Activated gamma-delta T cell treated with anti-CD3 and anti-CD28 coated beads, Interleukin-2, amount 50 U/mL, for 16 hours (primary cell): ENCODE measurements at regions not wholly inside any gene's neighbourhood (a gene's known extent, or its start where the extent isn't known, plus 50 kb on each side); places are given as distances from the start of the nearest gene placed in this dataset.
"Not testable (repeated sequence)": the region's sequence is repeated elsewhere in the genome, so short reads cannot be mapped to it uniquely, and the experiment has no call there.

Experiments used
- DNase-seq: peaks from one replicate; pipeline ENCODE4 v3.0.0-alpha.2; 2020; ENCODE audit warnings: low read depth

- no peak for DNase-seq
Measured at GRCh38 chr13:110008816-110009215, 222.4 kb upstream of the IRS2 start.

- no peak for DNase-seq
Measured at GRCh38 chr13:110006304-110006703, 219.9 kb upstream of the IRS2 start.

GRCh38 chr13:110005563-110005962 lies 219.2 kb upstream of the IRS2 start:
- no peak for DNase-seq

- no peak for DNase-seq
Measured at GRCh38 chr13:110004814-110005213, 218.4 kb upstream of the IRS2 start.

GRCh38 chr13:110001670-110002275 lies 215.4 kb upstream of the IRS2 start:
- DNase-seq: no peak

GRCh38 chr13:110000534-110001345 lies 214.4 kb upstream of the IRS2 start:
- no peak for DNase-seq

GRCh38 chr13:109999659-110000533 lies 213.5 kb upstream of the IRS2 start:
- DNase-seq: no peak

GRCh38 chr13:109998684-109999533 lies 212.5 kb upstream of the IRS2 start:
- DNase-seq: no peak

- DNase-seq: no peak
Measured at GRCh38 chr13:109998037-109998436, 211.7 kb upstream of the IRS2 start.

- DNase-seq: not testable (repeated sequence)
Measured at GRCh38 chr13:109997056-109997595, 210.7 kb upstream of the IRS2 start.

- DNase-seq: no peak
Measured at GRCh38 chr13:109996404-109996960, 210.1 kb upstream of the IRS2 start.

- no peak for DNase-seq
Measured at GRCh38 chr13:109995578-109995977, 209.2 kb upstream of the IRS2 start.

GRCh38 chr13:109990296-109990695 lies 203.9 kb upstream of the IRS2 start:
- DNase-seq: no peak

- DNase-seq: no peak
Measured at GRCh38 chr13:109989686-109990085, 203.3 kb upstream of the IRS2 start.

GRCh38 chr13:109989155-109989554 lies 202.8 kb upstream of the IRS2 start:
- no peak for DNase-seq

GRCh38 chr13:109986851-109987250 lies 200.5 kb upstream of the IRS2 start:
- no peak for DNase-seq

GRCh38 chr13:109985871-109986450 lies 199.6 kb upstream of the IRS2 start:
- DNase-seq: no peak

- DNase-seq: no peak
Measured at GRCh38 chr13:109983447-109983846, 197.1 kb upstream of the IRS2 start.

- no peak for DNase-seq
Measured at GRCh38 chr13:109981000-109981399, 194.6 kb upstream of the IRS2 start.

GRCh38 chr13:109979676-109980075 lies 193.3 kb upstream of the IRS2 start:
- not testable (repeated sequence) for DNase-seq

- DNase-seq: no peak
Measured at GRCh38 chr13:109979228-109979627, 192.8 kb upstream of the IRS2 start.
